Fibroblast of pulmonary artery (primary cell): ENCODE measurements at regions not wholly inside any gene's neighbourhood (a gene's known extent, or its start where the extent isn't known, plus 50 kb on each side); places are given as distances from the start of the nearest gene placed in this dataset.
"Not testable (repeated sequence)": the region's sequence is repeated elsewhere in the genome, so short reads cannot be mapped to it uniquely, and the experiment has no call there.

ENCODE experiments used
- DNase-seq: peaks from one replicate; pipeline ENCODE4 v3.0.0-alpha.2; 2010; ENCODE audit warnings: low read depth
- H3K4me3 ChIP-seq: replicated peaks from 2 replicates; pipeline ENCODE4 v1.5.1; 2011; ENCODE audit warnings: low read depth, mild to moderate bottlenecking, control low read depth, low read length, moderate library complexity
- CTCF ChIP-seq: IDR thresholded peaks from 2 replicates; pipeline ENCODE4 v1.5.1; 2011; ENCODE audit warnings: mild to moderate bottlenecking, control low read depth, low read length, inconsistent platforms; ENCODE audit errors: missing control alignments

- peak; percentile 97 for DNase-seq
- TF ChIP-seq CTCF = no peak
- no peak overlapping the region for H3K4me3 ChIP-seq
Observed at GRCh38 chr2:224101820-224102630, 62.9 kb upstream of the SERPINE2 start.

- TF ChIP-seq CTCF = no peak
- no peak for DNase-seq
- no peak overlapping the region for H3K4me3 ChIP-seq
Observed at GRCh38 chr2:224099861-224100643, 61.0 kb upstream of the SERPINE2 start.

- DNase-seq = peak; percentile 53
- no peak for TF ChIP-seq CTCF
- H3K4me3 ChIP-seq = no peak overlapping the region
Observed at GRCh38 chr2:224098481-224099230, 59.6 kb upstream of the SERPINE2 start.

GRCh38 chr2:224094413-224094812, 55.3 kb upstream of the SERPINE2 start:
- DNase-seq = no peak
- H3K4me3 ChIP-seq = no peak overlapping the region
- no peak for TF ChIP-seq CTCF

- not testable (repeated sequence) for DNase-seq, H3K4me3 ChIP-seq
Observed at GRCh38 chr2:224091671-224092070, 52.6 kb upstream of the SERPINE2 start.

GRCh38 chr2:224089606-224090005, 50.5 kb upstream of the SERPINE2 start:
- H3K4me3 ChIP-seq, DNase-seq: not testable (repeated sequence)
